Activated T-cell treated with anti-CD3 and anti-CD28 coated beads, Interleukin-2, amount 50 U/mL, for 72 hours (primary cell): ENCODE measurements at regions not wholly inside any gene's neighbourhood (a gene's known extent, or its start where the extent isn't known, plus 50 kb on each side); places are given as distances from the start of the nearest gene placed in this dataset.

Experiments used
- ATAC-seq, 2 donors: fragments of 150-1000 bp; cut with Tn5 transposase; replicated peaks in 1 of 2; 2 replicates each; pipeline ENCODE4 v1.10.0; 2021; ENCODE audit warnings: moderate library complexity in 2 of 2, mild to moderate bottlenecking in 1 of 2
- DNase-seq, 2 donors: peaks; one replicate each; pipeline ENCODE4 v3.0.0; 2021 to 2022; ENCODE audit warnings: mixed read lengths in 1 of 2
- H3K27ac Mint-ChIP-seq: one replicate; pipeline ENCODE4 v1.8.0; 2022; ENCODE audit warnings: mild to moderate bottlenecking, moderate library complexity, mixed read lengths
- H3K27me3 Mint-ChIP-seq: one replicate; pipeline ENCODE4 v1.8.0; 2022; ENCODE audit warnings: low read depth, mixed read lengths
- H3K36me3 Mint-ChIP-seq, 2 donors: one replicate each; pipeline ENCODE4 v1.8.0; 2022; ENCODE audit warnings: mixed read lengths in 2 of 2, mild to moderate bottlenecking in 1 of 2; ENCODE audit not compliant: insufficient read depth in 2 of 2
- H3K4me1 Mint-ChIP-seq: one replicate; pipeline ENCODE4 v1.8.0; 2022; ENCODE audit warnings: low read depth, mixed read lengths
- H3K4me3 Mint-ChIP-seq, 2 donors: one replicate each; pipeline ENCODE4 v1.8.0; 2022; ENCODE audit warnings: mild to moderate bottlenecking in 2 of 2, mixed read lengths in 2 of 2, moderate library complexity in 2 of 2
- H3K9me3 Mint-ChIP-seq, 2 donors: one replicate each; pipeline ENCODE4 v1.8.0; 2022; ENCODE audit warnings: mixed read lengths in 2 of 2

DNA sequence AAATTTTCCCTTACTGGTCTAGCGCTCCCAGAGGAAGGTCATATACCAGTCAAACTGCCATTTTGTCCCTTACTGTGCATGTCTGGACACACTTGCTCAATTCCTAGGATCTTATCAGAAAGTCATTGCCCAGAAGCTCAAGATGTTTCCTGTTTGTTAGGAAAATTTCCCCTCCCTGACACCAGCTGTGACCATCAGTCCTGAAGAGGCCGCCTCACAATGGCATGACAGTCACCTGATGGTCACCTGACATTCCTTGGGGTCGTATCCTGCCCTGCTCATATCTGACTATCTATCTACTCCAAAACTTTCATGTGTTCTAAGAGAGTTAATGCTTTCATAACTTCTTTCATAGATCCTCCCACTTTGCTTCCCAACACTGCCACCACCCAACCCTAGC lies 219.9 kb downstream of the OTOR start:
- no peak for ATAC-seq
- H3K36me3 Mint-ChIP-seq, result no peaks in the 10 kb centered on the region
- H3K27me3 Mint-ChIP-seq, result no peaks in the 10 kb centered on the region
- H3K9me3 Mint-ChIP-seq, result peaks cover 0 to 7% of the 10 kb centered on the region in 2 donors
- DNase-seq, result no peak
- H3K4me1 Mint-ChIP-seq, result no peaks in the 10 kb centered on the region
- no peak overlapping the region for H3K4me3 Mint-ChIP-seq
- H3K27ac Mint-ChIP-seq, result no peak overlapping the region

DNA sequence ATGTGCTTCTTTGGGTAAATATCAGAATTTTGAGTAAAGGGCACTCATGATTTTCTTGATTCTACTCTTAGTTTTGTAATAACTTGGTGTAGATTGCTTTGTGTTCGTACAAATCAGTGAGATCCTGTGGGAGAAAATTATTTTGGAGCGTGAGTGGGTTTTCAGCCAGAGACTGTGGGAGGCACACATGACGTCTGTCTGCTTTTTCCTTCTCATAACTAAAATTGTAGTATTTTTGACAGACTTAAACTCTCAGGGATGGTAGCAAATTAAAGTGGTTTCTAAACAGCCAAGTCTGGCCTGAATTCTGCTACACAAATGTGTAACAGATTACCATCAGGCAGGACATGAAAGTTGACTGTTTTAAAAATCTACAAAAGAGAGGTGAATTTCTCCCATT lies 222.6 kb downstream of the OTOR start:
- Mint-ChIP-seq H3K36me3 (no peaks in the 10 kb centered on the region), H3K27ac (no peak overlapping the region), H3K27me3 (no peaks in the 10 kb centered on the region), H3K4me3 (no peak overlapping the region), H3K4me1 (no peaks in the 10 kb centered on the region), H3K9me3 (peaks cover 0 to 7% of the 10 kb centered on the region in 2 donors)
- ATAC-seq (no peak), DNase-seq (no peak)

DNA sequence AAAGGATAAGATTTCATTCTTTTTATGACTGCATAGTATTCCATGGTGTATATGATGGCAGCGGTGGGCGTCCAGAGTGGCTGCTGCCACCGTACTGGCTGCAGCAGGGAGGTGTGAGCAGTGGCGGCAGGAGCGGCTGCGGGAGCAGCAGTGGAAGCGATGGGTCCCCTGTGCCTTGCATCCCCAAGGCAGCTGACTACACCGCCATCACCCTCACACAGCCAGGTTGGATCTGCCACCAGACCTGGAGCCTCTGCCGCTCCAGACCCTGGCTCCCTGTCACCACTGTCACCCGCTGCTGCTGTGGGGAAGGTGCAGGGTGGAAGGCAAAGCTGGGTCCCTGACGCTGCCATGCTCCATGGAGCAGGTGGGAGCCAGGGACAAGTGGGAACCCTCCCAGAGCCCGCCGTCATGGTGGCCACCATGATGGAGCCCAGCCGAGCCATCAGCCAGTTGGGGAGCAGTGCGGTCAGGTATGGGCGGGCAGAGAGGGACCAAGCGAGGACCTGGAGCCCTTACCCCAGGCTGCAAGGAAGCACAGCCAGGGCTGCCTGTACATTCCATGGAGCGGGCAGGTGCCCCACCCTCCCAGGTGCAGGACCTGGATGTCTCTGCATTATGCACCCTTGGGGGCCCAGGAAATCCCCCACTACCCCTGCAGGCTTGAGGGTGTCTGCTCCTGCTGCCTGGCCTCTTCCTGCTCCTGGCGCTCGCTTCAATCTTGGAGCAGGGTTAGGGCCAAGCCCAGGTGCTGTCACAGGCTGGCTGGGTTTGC lies 226.1 kb downstream of the OTOR start:
- no peak overlapping the region for H3K27ac Mint-ChIP-seq
- peaks cover 2 to 4% of the 10 kb centered on the region in 2 donors for H3K9me3 Mint-ChIP-seq
- DNase-seq (no peak), ATAC-seq (no peak)
- H3K27me3 Mint-ChIP-seq, result no peaks in the 10 kb centered on the region
- no peaks in the 10 kb centered on the region for H3K4me1 Mint-ChIP-seq
- no peak overlapping the region for H3K4me3 Mint-ChIP-seq
- H3K36me3 Mint-ChIP-seq, result no peaks in the 10 kb centered on the region

DNA sequence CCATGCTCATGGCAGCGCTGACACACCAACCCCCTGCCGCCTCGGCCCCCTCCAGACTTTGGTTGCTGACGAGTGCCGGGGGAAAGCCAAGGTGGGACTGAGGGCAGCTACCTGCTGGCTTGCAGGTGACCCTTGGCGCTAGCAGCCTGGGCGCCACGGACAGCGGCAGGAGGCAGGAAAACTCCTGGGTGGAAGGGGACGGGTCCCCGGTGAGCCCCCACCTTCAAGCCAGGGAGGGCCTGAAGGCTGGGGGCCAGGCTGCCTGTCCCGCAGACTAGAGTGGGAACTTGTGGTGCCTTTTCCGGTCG lies 226.7 kb downstream of the OTOR start:
- H3K4me1 Mint-ChIP-seq, result no peaks in the 10 kb centered on the region
- no peak for DNase-seq
- peaks cover 0 to 4% of the 10 kb centered on the region in 2 donors for H3K9me3 Mint-ChIP-seq
- no peak overlapping the region for H3K4me3 Mint-ChIP-seq
- H3K27ac Mint-ChIP-seq, result no peak overlapping the region
- no peak for ATAC-seq
- H3K27me3 Mint-ChIP-seq, result no peaks in the 10 kb centered on the region
- no peaks in the 10 kb centered on the region for H3K36me3 Mint-ChIP-seq

DNA sequence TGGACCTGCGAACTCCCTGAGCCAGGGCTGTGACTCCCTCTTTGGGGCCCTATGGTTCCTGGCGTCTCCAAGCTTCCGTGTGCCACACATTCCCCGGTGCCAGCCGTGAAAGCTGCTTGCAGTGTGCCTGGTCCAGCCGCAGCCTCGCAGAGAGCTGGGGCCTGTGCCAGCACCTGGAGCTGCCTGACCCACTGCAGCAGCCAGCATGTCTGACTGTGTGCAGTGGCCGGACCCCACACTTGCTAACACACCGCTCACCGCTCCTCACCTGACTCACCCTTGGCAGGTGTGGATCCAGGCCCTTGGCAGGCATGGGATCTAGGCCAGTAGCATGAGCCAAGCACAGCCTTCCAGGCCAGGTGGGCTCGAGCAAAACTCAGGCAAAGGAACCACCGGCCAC lies 227.5 kb downstream of the OTOR start:
- no peaks in the 10 kb centered on the region for H3K4me1 Mint-ChIP-seq
- peaks cover 0 to 4% of the 10 kb centered on the region in 2 donors for H3K9me3 Mint-ChIP-seq
- no peak overlapping the region for H3K27ac Mint-ChIP-seq
- ATAC-seq (no peak), DNase-seq (no peak)
- H3K4me3 Mint-ChIP-seq, result no peak overlapping the region
- no peaks in the 10 kb centered on the region for H3K36me3 Mint-ChIP-seq
- H3K27me3 Mint-ChIP-seq, result no peaks in the 10 kb centered on the region

DNA sequence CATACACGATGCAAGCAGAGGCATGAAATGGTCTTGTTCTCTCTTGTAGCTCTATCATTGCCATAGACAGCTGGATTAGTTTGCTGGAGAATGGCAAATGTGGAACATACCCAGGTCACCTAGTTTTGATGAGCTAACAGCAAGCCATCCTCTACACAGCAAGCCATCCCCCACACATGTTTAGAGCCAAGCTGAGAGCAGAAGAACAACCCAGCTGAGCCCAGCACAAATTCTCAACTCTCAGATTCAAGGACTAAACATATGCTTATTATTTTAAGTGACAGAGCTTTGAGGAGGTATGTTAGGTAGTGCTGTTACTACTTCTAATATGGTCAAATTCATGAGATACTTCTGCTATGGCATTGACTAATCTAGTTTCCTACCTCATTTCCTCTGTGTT lies 230.3 kb downstream of the OTOR start:
- H3K27ac Mint-ChIP-seq, result no peak overlapping the region
- no peak for DNase-seq

DNA sequence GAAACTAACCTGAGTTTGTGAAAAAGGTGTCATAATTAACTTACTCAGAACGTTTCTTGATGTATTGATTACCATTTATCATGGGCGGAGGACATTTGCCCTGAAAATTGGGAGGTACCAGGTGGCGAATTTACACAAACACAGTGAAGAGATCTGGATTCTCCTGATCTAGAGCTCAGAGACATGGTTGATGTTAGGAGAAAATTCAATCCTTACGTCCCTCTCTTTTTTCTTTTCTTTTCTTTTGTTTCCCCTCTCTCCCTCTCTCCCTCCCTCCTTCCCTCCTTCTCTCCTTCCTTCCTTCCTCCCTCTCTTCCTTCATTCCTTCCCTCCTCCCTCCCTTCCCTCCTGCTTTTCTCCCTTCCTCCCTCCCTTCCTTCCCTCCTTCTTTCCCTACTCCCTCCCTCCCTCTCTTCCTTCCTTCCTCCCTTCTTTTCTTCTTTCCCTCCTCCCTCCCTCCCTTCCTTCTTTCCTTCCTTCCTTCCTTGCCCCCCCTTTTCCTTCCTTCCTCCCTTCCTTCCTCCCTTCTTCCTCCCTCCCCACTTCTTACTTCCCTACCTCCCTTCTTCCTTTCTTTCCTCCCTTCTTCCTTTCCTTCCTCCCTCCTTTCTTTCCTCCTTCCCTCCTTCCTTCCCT lies 234.1 kb downstream of the OTOR start:
- ATAC-seq, result no peak
- Mint-ChIP-seq H3K27ac (no peak overlapping the region), H3K4me3 (no peak overlapping the region), H3K4me1 (no peaks in the 10 kb centered on the region), H3K36me3 (no peaks in the 10 kb centered on the region), H3K9me3 (peaks cover 0 to 10% of the 10 kb centered on the region in 2 donors), H3K27me3 (no peaks in the 10 kb centered on the region)
- DNase-seq, result no peak

More for the DNA sequence above, 230.3 kb downstream of the OTOR start:
- Mint-ChIP-seq H3K9me3 (peaks cover 0 to 10% of the 10 kb centered on the region in 2 donors), H3K27me3 (no peaks in the 10 kb centered on the region), H3K4me3 (no peak overlapping the region), H3K4me1 (no peaks in the 10 kb centered on the region), H3K36me3 (no peaks in the 10 kb centered on the region)
- ATAC-seq, result no peak

DNA sequence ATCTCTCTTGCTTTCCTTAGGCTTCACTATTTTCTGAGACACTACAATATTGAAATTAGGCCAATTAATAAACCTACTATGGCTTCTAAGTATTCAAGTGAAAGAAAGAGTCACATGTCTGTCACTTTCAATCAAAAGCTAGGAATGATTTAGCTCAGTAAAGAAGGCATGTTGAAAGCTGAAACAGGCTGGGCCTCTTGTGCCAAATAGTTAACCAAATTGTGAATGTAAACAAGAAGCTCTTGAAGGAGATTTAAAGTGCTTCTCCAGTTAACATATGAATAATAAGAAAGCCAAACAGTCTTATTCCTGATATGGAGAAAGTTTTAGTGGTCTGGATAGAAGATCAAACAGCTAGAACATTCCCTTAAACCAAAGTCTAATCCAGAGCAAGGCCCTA lies 236.3 kb downstream of the OTOR start:
- Mint-ChIP-seq H3K36me3 (no peaks in the 10 kb centered on the region), H3K4me1 (no peaks in the 10 kb centered on the region), H3K27me3 (no peaks in the 10 kb centered on the region), H3K27ac (no peak overlapping the region), H3K4me3 (no peak overlapping the region), H3K9me3 (peaks cover 0 to 6% of the 10 kb centered on the region in 2 donors)
- DNase-seq (no peak), ATAC-seq (no peak)

DNA sequence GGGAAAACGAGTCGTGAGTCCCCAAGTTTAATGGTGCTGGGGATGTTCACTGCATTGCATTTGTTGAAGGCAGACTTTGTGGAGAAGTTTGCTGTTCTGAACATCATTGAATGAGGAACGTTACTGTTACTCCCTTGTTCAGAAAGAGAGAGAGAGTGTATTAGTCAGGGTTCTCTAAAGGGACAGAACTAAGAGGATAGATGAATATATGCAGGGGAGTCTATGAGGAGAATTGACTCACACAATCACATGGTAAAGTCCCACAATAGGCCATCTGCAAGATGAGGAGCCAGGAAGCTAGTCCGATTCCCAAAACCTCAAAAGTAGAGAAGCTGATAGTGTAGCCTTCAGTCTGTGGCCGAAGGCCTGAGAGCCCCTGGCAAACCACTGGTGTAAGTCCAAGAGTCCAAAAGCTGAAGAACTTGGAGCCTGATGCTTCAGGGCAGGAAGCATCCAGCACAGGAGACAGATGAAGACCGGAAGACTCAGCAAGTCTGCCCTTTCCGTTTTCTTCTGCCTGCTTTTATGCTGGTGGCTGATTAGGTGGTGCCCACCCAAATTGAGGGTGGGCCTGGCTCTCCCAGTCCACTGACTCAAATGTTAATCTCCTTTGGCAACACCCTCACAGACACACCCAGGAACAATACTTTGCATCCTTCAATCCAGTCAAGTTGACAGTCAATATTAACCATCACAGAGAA lies 223.5 kb upstream of the PCSK2 start:
- Mint-ChIP-seq H3K27ac (no peak overlapping the region), H3K36me3 (no peaks in the 10 kb centered on the region), H3K4me1 (no peaks in the 10 kb centered on the region), H3K9me3 (peaks cover 5% of the 10 kb centered on the region in 2 donors), H3K4me3 (no peak overlapping the region), H3K27me3 (no peaks in the 10 kb centered on the region)
- ATAC-seq (no peak), DNase-seq (no peak)

DNA sequence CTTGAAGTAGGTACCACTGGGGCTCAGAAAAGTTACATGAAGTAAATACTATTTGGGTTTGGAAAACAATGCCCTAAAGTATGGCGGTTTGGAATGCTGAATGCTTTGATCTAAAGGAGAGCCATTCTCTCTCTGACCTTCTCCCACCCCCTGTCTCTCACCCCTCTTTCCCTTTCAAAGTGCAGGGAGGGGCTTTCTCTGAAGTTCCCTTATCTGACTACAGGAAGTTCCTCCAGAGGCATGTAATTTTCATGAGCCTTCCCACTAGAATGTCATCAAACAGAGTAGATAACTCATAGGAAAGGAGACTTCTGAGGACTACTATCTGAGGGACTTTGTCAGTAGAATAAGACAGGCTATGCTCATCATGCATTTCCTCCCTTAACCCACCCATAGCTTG lies 216.7 kb upstream of the PCSK2 start:
- Mint-ChIP-seq H3K9me3 (peaks cover 2 to 4% of the 10 kb centered on the region in 2 donors), H3K36me3 (no peaks in the 10 kb centered on the region), H3K27me3 (no peaks in the 10 kb centered on the region), H3K4me3 (no peak overlapping the region), H3K27ac (no peak overlapping the region), H3K4me1 (no peaks in the 10 kb centered on the region)
- no peak for DNase-seq
- ATAC-seq, result no peak

DNA sequence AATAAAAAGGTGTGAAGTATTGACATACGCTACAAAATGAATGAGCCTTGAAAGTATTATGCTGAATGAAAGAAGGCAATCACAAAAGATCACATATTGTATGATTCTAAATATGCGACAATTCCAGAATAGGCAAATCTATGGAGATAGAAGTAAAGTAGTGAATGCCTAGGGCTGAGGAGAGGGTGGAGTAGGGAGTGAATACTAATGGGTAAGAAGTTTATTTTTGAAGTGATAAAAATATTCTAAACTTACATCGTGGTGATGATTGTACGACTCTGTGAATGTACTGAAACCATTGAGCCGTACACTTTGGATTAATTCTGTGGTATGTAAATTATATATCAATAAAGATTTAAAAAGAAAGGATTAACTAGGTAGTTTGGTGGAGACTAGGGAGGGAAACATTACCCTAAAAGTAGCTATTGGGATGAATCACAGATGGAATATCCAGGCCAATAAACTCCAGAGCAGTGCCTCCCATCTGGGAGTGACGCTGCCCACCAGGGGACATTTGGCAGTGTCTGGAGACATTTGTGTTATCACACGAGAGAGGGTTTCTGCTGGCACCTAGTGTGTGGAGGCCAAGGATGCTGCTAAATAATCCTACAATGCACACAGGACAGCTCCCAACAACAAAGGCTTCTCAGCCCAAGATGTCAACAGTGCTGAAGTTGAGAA lies 214.2 kb upstream of the PCSK2 start:
- no peak overlapping the region for H3K27ac Mint-ChIP-seq
- H3K9me3 Mint-ChIP-seq, result peaks cover 3 to 4% of the 10 kb centered on the region in 2 donors
- DNase-seq (no peak), ATAC-seq (no peak)
- no peaks in the 10 kb centered on the region for H3K36me3 Mint-ChIP-seq
- H3K4me3 Mint-ChIP-seq, result no peak overlapping the region
- no peaks in the 10 kb centered on the region for H3K27me3 Mint-ChIP-seq
- H3K4me1 Mint-ChIP-seq, result no peaks in the 10 kb centered on the region

DNA sequence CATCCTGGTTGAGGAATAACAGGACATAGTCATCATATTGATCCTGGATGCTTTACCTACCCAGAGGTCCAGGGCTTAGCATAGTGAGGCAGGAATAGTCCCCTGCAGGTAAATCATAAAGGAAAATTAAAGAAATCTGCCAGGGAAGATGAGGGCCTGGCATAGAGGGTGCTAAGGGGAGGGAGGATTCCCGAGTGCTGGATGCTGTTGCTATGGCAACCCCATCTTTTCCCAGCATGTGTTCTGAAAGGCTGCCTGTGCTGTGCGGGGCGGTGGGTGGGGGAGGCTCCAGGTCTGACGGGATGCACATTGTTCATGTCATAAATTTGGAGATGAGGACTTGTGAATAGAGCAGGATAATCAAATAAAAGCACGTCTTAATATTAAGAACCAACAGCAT lies 212.6 kb upstream of the PCSK2 start:
- Mint-ChIP-seq H3K9me3 (peaks cover 2 to 3% of the 10 kb centered on the region in 2 donors), H3K4me1 (no peaks in the 10 kb centered on the region), H3K27me3 (no peaks in the 10 kb centered on the region), H3K36me3 (no peaks in the 10 kb centered on the region), H3K27ac (no peak overlapping the region), H3K4me3 (no peak overlapping the region)
- DNase-seq (no peak), ATAC-seq (no peak)

DNA sequence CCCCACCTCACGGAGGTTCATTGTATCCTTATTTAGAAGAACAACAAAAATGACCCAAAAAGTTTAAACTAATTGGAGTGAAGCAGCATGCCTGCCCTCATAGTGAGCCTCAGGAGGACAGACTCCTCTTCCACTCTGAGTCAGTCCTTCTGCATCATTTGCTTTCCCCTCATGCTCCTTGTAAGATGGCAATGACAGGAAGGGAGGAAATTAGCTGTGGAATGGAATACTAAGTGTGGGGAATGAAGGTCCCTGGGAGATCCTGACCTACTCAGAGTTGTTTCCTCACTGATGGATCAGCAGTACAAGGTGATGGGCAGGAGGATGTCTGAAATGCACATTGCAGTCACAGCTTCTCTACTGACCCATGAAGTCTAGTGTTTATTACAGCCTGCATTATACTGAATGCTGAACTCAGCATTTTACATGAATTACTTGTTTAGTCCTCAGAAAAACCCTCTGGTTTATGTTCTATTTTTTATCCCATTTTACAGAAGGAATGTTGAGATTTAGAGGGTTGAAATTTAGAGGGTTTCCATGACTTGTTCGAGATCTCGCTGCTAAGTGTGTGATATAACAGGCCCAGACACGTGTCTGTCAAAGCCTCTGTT lies 212.0 kb upstream of the PCSK2 start:
- H3K9me3 Mint-ChIP-seq, result peaks cover 2% of the 10 kb centered on the region in 2 donors
- H3K4me1 Mint-ChIP-seq, result no peaks in the 10 kb centered on the region
- DNase-seq, result no peak
- no peak overlapping the region for H3K4me3 Mint-ChIP-seq
- no peak for ATAC-seq
- H3K36me3 Mint-ChIP-seq, result no peaks in the 10 kb centered on the region
- H3K27me3 Mint-ChIP-seq, result no peaks in the 10 kb centered on the region
- no peak overlapping the region for H3K27ac Mint-ChIP-seq
